ENCODE measurements at regions not wholly inside any gene's neighbourhood (a gene's known extent, or its start where the extent isn't known, plus 50 kb on each side); places are given as distances from the start of the nearest gene placed in this dataset.

DNA sequence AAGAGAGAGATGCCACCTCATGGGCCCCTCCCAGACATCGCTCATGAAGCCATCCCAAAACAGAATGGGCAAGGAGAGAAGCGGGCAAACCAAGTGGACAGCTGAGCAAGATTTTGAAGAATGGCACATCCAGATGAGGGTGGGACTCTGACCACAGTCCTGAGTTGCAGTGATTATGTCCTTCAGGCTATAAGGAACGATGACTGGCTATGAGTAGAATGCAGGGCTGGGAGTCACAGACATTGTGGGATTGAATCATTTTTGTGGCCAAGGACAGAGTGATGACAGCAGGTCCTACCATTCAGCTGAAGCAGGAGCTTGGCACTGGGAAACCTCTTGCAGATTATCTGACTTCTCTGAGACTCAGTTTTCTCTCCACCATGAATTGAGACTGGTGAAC is 245.7 kb upstream of the SLC30A5 start:
- TF ChIP-seq POLR2A (IDR thresholded peaks at IDR 0.05; ENCODE audit: low read length) (no peak), GATA1 (IDR thresholded peaks at IDR 0.05; ENCODE audit: low read depth, low read length) (no peak)
